DMS153 treated with DMSO at 0.1 percent for 48 hours (cell line): ENCODE measurements at regions not wholly inside any gene's neighbourhood (a gene's known extent, or its start where the extent isn't known, plus 50 kb on each side); places are given as distances from the start of the nearest gene placed in this dataset.
A peak's percentile ranks its signal among the peaks of the same experiment; 100 is the strongest.
"Not testable (repeated sequence)": the region's sequence is repeated elsewhere in the genome, so short reads cannot be mapped to it uniquely, and the experiment has no call there.

Experiments
- DNase-seq: peaks from one replicate; lab custom pipeline; 2025; ENCODE audit not compliant: unreplicated experiment; lab: John Stamatoyannopoulos, UW

DNA sequence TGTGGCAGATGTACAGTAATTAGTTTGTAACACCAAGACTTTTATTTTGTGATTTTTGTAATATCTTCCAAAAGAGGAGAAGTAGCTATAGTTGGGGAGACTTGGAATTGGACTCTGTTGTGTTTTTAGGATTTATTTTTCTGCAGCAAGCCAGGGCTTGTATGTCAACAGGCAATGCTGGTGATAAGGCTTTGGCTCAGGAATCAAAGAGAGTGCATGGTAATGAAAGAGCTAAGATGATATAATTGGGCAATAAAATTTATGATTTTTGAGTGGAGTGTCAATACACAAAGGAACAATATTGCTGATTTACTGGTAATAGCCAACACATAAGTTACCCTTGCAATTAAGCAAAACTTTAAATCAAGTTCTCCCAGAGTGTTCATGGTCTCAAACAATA, 452.9 kb downstream of the TMEM135 start:
- no peak for DNase-seq

DNA sequence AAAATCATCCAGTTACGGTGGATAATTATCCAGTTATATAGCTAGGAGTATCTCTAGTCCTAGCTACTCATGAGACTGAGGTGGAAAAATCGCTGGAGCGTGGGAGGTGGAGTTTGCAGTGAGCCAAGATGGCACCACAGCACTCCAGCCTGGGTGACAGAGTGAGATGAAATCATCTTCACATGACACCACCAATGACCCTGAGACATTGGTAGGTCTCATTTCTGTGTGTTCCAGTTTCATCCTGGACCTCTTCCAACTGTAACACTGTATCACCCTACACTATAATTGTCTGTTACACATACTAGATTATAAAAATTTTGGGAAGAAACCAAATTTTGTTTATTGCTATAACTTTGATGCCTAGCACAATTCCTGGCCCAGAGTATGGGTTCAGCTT, 446.8 kb downstream of the TMEM135 start:
- no peak for DNase-seq

DNA sequence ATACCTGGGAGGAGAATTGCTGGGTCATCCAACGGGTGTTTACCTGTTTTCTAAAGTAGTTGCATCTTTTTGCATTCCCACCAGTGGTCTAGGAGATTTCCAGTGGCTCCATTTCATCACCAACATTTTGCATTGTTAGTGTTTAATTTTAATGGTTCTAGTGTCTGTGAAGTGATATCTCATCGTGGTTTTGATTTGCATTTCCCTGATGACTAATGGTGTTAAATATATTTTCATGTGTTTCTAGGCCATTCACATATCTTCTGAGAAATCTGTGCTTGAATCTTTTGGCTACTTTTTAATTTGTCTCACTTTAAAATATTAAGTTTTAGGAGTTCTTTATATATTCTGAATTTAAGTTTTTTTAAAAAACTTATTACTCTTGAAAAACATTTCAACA, 439.6 kb downstream of the TMEM135 start:
- DNase-seq: no peak

DNA sequence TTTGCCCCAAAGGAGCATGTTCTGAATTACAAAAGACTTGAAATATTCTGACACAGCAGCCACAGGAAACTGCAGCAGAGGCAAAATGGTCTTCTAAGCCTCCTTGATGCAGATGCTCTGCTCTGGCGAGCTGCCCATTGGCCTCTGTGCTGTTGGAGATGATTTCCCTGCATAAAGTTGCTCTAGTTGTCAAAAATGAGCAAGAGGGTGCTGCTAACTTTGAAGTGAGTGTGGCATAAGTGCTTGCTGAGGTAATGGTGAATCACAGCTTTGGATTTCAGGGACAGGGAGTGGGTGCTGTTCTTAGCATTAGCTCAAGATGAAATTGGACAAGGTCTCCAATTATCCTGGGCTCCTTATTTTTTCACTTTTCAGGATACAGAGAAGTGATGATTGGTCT, 435.4 kb downstream of the TMEM135 start:
- DNase-seq: no peak

DNA sequence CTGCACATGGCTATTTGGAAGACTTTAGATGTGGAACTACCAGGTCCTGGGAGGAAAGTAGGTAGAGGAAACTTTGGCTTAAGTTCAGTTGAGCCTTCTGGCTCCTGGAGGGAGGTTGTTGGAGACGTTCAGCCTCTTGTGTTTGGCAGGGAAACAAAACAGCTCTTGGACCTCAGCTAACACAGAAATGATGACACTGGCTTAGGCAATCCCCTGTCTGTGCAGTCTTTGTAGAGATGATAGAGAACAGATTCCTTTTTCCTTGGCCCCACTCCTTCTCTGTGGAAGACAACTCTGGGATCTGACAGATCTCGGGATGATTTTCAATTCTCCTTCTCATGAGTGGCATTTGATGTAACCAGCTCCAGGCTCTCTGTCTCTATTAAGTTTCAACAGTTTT, 428.5 kb downstream of the TMEM135 start:
- DNase-seq: no peak

DNA sequence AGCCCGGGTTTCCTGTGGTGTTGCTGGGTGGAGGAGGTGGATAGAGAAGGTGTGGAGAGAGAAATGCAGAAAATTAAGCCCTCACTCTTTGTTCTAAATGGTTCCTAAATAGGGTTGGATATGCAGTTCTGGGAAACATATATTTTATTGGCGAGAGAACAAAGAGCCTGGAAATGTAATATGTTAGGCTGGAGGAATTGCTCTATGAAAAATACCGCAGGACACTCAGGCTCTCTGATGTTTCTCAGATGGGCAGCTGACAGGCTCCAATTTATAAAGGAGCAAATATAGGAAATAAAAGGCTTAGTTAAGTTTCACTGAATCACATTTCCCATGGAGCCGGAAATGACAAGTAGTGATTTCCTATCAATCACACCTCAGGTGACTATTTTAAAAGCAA, 428.0 kb downstream of the TMEM135 start:
- DNase-seq: no peak

DNA sequence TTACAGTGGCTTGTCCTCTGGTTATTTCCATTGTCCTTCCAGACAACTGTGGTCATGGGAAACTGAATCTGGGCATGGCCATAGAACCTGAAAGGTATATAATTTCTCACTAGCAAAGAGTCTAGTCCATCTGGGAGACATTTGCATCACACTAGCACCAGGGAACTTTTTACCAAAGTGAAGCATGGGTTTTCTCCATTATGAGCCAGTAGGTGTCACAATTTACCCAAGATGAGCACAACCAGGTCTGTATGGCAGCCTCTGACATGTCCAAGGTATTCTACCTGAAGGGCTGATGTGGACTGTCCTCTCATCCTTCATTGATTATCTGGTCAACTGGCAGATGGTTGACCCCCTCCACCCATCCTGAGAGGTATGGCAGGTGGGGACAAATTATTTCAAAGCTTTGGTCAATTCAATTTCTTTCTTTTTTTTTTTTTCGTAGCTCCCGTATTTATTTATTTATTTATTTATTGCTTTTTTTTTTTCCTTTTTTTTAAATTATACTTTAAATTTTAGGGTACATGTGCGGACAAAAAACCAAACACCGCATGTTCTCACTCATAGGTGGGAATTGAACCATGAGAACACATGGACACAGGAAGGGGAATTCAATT, 425.9 kb downstream of the TMEM135 start:
- DNase-seq: peak; percentile 11

DNA sequence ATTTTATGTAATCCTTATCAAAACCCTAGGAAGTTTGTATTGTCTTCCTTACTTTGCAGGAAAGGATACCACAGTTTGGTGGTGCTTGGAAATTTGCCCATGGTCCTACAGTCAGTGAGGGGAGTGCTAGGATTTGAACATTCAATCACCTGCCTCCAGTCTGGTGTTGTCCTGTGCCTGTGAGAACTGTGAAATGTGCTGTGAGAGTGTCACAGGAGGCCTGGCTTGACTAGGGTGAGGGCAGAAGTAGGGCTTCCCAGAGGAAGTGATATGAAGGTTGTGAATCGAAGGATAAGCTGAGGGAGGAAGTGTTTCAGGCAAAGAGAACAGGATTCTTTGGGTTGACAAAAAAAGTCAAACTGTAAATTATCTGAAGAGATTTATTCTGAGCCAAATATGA, 424.4 kb downstream of the TMEM135 start:
- DNase-seq: no peak

DNA sequence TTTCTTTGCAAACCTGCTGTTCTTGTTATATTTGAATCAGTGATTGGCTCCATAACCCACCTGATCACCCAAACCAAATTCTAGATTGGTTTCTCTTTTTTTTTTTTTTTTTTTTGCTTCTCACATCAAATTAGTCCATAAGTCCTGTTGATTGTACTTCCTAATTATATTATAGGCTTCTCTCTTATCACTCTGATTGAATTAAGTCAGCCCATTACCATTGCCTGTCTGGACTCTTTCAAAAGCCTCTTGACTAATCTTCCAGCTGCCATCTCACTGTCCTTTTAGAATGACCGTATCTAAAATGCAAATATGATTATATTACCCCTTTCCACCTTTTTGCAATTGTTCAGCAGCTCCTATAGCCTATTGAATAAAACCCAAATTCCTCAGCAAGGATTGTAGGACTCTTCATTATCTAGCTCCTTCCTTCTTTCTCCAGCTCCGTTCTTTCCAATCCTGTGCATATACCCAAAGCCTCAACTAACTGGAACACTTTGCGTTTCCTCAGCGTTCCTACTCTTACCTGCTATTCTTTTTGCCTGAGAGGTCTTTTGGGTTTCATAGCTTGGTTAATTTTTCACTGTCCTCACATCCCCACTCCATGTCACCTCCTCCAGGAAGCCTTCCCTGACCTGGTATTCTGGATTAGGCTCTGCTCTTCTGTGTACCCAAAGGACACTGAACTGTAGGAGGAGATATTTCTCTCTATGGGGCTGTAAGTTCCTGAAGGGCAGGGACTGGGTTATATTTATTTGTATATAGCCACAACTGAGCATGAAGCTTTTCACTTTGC, 423.3 kb downstream of the TMEM135 start:
- DNase-seq: no peak

DNA sequence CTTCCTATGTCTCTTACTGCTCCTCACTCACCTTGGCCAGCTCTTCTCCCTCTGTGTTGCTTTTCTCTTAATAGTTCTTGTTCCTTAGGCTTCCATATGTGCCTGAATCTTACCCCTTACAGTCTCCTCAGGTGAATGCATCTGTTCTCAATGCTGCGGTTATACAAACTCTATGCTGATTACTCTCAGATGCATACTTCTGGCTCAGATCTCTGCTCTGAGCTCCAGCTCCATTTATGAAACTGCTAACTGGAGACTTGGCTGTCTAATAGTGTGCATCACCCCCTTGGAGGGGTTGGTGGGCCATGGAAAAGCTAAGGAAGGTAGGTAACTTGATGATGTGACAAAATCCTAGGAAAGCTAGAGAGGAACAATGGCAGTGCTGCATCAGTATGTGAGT, 422.5 kb downstream of the TMEM135 start:
- DNase-seq: no peak

DNA sequence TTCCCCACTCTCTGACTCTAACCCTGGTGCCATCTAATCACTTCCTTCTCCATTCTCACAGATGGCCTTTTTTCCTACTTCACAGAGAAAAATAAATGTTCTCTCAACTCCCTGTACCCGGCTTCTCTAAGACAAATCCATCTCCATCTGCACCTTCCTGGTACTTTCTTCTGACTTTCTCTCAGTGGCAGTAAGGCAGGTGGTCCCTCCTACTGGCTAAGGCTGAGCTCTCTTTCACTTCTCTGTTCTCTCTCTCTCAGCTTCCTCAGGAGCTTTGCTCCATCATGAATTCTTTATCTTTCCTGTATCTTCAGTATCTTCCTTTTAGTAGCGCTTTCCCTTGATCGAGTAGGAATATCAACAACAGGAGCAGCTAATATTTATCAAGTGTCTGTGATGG, 421.6 kb downstream of the TMEM135 start:
- no peak for DNase-seq

DNA sequence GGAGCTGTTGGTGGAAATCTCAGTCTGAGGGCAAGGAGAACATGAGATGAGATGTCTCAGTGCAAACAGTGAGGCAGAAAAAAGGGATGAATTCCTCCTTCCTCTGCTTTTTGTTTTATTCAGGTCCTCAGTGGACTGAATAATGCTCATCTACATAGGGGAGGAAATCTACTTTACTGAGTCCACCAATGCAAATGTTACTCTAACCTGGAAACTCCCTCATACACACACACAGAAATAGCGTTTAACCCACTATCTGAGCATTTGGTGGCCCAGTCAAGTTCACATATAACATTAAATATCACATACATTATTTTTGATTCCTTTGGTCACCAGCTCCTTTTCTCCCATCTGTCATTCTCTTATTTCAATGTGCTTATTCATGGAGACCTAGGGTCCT, 418.8 kb downstream of the TMEM135 start:
- no peak for DNase-seq

DNA sequence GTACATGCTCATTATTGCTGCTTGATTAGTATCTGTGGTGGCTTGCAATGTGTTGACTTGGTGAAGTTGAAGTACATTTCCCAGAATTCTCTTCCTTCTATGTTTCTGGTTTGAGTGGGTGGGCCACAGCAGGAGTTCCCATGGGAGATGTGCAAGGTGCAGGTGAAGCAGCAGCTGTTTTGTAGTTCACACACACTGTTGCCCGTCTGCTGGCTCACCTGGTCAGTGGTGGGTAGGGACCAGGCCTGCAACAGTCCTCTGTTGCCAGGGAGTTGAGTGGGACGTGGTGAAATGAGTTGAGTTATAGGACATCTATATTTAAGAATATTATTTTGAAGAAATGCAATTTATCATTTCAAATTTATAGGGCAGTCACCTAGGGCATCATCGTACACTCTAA, 417.4 kb downstream of the TMEM135 start:
- no peak for DNase-seq

DNA sequence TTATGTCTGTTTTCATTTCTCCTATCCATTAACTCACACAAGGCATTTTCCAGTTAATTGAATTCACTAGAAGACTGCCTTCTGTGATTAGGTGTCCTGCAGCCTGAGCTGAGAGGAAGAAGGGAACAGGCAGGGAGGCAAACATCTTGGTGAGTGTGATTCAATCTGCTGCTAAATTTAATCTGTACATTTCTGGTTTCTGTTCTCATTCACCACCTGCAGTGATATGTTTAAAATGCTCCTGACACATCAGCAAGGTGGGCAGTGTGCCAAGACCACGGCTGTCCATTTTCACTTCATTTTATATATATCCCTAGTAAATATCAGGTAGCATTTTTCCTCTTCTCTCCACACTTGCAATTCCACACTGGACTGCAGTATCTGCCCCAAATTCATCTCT, 416.5 kb downstream of the TMEM135 start:
- no peak for DNase-seq

DNA sequence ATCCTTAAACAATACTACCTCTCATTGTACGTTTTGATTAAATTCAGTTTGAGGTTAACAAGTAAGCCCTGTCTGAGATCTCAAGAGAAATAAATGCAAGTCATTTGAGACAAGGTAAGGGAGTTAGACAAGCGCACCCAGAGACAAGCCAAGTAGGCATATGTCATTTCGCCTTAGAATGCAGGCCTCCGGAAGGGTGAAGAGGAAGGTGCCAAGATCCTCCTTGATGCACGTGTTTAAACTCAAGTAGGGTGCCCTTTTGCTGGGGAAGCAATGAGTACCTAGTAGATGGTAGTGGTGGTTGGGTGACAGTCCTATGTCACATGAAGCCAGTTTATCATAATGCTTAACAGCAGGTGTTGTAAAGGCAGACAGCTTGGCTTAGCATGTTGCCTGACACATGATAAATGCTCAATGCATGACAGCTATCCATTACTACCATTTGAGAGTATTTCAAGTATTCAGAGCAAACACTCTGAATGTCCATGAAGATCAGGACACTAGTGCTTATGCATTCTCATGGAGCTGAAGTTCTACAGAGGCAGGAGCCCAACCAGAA, 415.9 kb downstream of the TMEM135 start:
- DNase-seq: no peak

DNA sequence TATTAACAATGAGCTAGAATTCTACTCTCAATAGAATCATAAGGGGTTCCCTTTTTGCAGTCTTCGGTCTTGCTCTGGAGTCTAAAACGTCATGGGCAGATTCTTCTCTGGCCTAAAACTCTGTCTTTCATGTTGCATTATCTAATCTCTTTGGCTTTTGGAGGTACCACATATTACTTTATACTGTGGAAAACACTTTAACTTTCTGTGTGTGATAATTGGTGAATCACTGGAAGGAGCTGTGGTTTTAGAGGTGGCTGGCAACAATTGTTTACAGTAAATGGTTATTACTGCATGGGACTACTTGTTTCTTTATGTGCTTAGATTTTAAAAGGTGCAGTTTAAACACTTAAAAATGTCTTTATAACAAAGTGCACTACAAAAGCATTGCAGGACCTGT, 414.3 kb downstream of the TMEM135 start:
- DNase-seq: not testable (repeated sequence)

DNA sequence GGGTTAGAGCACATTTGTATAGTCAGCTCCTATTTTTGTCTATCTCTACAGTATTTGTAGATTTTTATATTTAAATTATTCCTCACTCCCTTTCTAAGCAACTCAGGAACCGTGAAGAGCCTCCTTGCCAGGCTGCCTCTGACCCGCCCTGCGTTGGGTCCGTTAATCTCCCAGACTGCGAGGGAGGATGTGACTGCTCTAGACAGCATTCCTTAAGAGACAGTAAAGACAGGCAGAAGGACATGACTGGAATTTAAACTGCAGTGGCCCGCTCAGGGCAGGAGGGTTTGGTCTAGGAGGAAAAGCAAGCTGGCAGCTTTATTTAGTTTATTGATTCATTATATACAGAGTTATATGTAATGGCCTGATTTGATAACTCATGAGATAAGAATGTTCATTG, 413.7 kb downstream of the TMEM135 start:
- no peak for DNase-seq

DNA sequence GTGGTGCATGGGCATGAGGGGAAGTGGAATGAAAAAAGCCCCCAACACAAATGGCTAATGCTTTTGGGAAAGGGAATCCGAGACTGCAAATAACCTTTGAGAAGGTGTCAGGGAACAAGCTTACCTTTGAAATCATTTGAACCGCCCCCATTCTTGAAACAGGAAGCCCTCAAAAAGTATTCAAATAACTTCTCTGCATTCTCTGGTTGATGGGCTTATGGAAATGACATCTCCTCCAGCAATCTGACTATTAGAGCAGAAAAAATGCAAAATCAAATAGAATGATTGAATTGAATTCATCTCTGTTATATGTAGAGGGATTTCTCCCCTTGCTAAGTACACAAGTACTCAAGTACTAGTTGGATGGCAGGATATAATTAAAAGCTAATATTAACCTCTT, 409.9 kb downstream of the TMEM135 start:
- no peak for DNase-seq

DNA sequence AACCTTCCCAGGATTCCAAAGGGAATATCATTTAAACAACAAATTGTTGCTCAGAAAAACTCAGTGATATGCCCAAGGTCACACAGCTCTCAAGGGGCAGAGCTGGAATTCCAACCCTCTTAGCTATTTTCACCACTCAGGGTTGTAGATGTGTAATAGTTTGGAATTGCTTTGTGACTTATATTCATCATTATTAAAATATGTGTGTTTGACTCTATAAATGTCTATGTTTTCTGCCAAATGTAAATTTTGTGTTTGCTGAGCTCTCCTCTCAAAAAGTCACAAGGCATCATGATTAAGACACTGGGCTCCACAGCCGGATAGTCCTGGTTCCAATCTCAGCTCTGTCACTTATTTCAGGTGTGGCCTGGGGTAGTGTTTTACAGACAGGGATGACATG, 407.3 kb downstream of the TMEM135 start:
- no peak for DNase-seq

DNA sequence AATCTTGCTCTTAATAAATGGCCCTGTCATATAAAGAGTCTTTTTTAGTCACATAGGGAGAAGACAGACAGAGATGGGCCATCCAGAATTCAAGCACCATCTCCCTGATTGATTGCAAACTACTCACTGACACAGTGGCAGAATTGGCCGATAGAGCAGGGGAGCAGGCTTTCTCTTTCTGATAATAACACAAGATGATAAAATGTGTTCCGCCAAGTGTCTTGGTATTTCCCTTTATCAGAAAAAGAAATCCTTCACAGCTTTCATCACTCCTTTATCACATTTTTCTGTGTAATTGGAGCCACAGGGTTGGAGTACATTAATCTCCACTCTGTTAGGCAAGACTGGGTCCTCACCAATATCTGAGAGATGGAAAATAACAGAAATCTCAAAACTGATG, 406.0 kb downstream of the TMEM135 start:
- DNase-seq: no peak

DNA sequence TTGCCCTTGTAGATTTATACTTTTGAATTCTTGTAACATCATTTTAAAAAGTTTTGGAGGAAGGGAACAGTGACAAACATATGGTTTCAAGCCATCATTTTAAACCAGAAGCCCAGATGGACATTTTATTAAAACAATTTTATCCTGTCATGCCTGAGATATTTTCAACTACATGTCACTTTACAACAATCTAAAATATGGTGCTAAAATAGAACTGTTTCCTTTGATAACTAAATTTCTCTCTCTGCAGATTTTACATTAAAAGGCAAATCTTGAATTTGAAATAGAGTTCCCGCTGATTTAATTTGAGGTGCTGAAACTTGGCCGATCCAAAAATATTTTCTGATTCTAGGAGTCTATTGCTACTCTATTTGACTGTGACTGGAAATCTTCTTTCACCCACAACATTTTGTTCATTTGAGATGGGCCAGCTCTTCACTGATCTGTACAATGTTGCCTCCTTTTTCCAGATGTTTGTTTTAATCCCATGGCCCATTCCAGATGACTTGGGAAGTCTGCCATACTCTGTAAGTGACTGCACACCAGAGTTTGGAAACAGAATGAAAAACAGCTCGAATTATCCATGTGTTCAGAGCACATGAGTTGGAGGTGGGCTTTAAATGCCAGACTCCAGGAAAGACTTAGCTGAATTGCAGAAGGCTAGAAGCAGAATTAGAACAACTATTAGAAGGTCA, 402.5 kb downstream of the TMEM135 start:
- DNase-seq: no peak

DNA sequence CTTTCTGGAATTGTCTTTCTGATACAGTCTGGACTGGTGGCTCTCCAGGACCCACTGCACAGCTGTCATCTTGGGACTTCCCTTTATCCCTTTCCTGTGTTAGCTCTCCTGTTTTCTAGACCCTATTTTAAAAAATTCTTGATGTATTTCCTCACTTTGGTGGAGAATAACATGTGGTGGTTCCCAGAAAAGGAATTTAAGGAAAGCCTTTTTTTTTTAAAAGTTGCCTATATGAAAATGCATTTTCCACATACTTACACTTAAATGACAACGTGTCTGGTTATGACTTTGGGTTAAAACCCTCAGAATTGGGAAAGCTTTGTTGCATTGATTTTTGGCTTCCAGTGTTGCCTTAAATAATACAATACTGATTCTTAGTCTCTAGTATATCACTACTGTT, 400.7 kb downstream of the TMEM135 start:
- no peak for DNase-seq
